ENCODE measurements at regions not wholly inside any gene's neighbourhood (a gene's known extent, or its start where the extent isn't known, plus 50 kb on each side); places are given as distances from the start of the nearest gene placed in this dataset.

- Mint-ChIP-seq H3K4me1 (peaks cover 34% of the 10 kb centered on the region), H3K36me3 (ENCODE audit: low read depth) (no peaks in the 10 kb centered on the region), H3K27me3 (ENCODE audit: low read depth, poor library complexity) (peaks cover 23% of the 10 kb centered on the region), H3K9me3 (no peaks in the 10 kb centered on the region), H3K27ac (no peak overlapping the region), H3K4me3 (no peak overlapping the region)
- TF ChIP-seq, protein P1, sequence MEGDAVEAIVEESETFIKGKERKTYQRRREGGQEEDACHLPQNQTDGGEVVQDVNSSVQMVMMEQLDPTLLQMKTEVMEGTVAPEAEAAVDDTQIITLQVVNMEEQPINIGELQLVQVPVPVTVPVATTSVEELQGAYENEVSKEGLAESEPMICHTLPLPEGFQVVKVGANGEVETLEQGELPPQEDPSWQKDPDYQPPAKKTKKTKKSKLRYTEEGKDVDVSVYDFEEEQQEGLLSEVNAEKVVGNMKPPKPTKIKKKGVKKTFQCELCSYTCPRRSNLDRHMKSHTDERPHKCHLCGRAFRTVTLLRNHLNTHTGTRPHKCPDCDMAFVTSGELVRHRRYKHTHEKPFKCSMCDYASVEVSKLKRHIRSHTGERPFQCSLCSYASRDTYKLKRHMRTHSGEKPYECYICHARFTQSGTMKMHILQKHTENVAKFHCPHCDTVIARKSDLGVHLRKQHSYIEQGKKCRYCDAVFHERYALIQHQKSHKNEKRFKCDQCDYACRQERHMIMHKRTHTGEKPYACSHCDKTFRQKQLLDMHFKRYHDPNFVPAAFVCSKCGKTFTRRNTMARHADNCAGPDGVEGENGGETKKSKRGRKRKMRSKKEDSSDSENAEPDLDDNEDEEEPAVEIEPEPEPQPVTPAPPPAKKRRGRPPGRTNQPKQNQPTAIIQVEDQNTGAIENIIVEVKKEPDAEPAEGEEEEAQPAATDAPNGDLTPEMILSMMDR (IDR thresholded peaks at IDR 0.05) = no peak
- no peak for DNase-seq
Measured at GRCh38 chr13:111902726-111903125, 164.2 kb upstream of the SOX1 start.

DNA sequence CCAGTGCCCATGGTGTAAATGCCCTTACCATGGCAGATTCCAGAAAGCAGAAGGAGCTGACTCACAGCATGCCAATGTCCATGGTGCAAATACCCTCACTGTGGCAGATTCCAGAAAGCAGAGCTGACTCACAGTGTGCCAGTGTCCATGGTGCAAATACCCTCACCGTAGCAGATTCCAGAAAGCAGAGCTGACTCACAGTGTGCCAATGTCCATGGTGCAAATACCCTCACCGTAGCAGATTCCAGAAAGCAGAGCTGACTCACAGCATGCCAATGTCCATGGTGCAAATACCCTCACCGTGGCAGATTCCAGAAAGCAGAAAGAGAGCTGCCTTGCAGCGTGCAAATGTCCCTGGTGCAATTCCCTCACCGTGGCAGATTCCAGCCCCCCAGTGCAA is 163.8 kb upstream of the SOX1 start:
- DNase-seq = no peak
- Mint-ChIP-seq H3K4me3 (no peak overlapping the region), H3K36me3 (ENCODE audit: low read depth) (no peaks in the 10 kb centered on the region), H3K27me3 (ENCODE audit: low read depth, poor library complexity) (peaks cover 24% of the 10 kb centered on the region), H3K9me3 (no peaks in the 10 kb centered on the region), H3K27ac (no peak overlapping the region), H3K4me1 (peaks cover 31% of the 10 kb centered on the region)
- TF ChIP-seq, protein P1 (IDR thresholded peaks at IDR 0.05) = no peak

DNA sequence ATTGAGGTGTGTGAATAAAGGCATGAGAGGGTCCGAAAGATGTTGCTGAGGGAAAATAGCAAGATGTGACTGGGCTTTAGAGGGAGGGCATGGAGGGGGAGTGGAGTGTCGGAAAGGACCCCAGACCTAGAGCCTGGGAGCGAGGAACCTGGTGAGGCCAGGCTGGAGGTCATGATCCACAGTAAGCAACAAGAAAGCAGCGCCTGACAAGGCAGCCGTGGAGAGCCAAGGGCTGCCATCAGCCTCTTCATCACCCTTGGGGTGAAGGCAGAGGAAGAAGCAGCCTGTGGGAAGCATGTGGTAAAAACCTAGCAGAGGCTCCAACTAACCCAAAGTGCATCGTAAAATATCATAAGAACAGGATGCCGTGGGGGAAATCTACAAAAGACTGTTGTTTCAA is 162.8 kb upstream of the SOX1 start:
- H3K36me3 Mint-ChIP-seq (ENCODE audit: low read depth) = no peaks in the 10 kb centered on the region
- H3K27me3 Mint-ChIP-seq (ENCODE audit: low read depth, poor library complexity) = peaks cover 24% of the 10 kb centered on the region
- no peak for DNase-seq
- TF ChIP-seq, protein P1 (IDR thresholded peaks at IDR 0.05) = no peak
- H3K9me3 Mint-ChIP-seq = no peaks in the 10 kb centered on the region
- no peak overlapping the region for H3K27ac Mint-ChIP-seq
- peaks cover 31% of the 10 kb centered on the region for H3K4me1 Mint-ChIP-seq
- no peak overlapping the region for H3K4me3 Mint-ChIP-seq

DNA sequence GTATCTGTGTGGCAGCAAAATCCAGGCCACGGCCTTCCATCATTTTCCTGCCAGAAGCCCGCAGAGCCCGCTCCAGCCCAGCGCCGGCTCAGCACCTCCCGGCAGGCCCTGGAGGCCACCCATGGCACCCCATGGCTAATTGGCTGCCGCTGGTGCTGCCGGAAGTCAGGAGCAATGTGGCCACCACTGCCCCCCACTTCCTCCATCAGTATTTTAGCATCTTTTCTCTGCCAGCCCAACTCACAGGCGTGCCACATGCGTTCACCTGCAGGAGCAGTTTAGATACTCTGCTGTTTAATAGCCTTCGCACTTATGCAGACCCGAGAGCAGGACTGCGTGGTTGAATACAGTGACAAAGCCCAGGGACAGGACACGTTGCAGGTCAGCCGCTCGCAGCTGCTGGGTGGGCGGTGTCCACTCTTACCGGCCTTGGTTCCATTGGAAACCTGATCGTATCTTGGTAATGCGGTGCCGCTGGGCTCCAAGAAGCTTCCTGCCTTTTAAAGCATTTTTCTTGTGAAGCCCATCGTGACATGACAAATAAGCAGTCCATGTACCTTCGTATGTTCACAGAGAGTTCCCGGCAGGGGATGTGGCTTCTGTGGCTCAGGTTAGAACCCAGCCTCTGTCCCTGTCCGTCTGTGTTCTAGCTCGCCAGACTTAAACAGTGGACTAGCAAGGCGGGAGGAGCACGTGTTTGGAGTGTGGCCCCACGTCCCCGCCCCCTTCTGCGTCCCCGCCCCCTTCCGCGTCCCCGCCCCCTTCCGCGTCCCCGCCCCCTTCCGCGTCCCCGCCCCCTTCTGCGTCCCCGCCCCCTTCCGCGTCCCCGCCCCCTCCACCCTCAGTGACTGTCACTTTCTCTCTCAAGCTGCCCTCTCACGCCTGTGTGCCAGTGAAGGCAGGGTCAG is 162.0 kb upstream of the SOX1 start:
- Mint-ChIP-seq H3K4me1 (peaks cover 27% of the 10 kb centered on the region), H3K27ac (no peak overlapping the region), H3K36me3 (ENCODE audit: low read depth) (no peaks in the 10 kb centered on the region)

DNA sequence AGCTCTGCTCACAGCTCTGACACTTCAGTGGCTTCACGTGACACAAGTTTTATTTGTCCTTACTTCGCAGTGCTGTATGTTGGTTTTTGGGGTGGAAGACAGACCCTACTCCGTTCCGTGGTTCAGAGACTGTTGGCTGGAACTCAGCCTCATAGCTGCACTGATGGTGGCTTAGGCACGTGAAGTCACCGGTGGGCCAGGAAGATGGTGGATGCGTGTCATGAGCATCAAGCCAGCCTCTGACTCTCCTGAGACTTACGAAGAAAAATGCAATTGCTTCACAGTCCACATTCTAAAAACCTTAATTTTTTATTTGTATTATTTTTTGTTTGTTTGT is 161.4 kb upstream of the SOX1 start:
- H3K4me1 Mint-ChIP-seq = peaks cover 21% of the 10 kb centered on the region
- H3K27ac Mint-ChIP-seq = no peak overlapping the region
- no peak overlapping the region for H3K4me3 Mint-ChIP-seq

More for the DNA sequence above, 162.0 kb upstream of the SOX1 start:
- Mint-ChIP-seq H3K27me3 (ENCODE audit: low read depth, poor library complexity) (peaks cover 27% of the 10 kb centered on the region), H3K4me3 (no peak overlapping the region), H3K9me3 (no peaks in the 10 kb centered on the region)
- TF ChIP-seq, protein P1 (IDR thresholded peaks at IDR 0.05) = no peak
- no peak for DNase-seq

More for the DNA sequence above, 161.4 kb upstream of the SOX1 start:
- H3K27me3 Mint-ChIP-seq (ENCODE audit: low read depth, poor library complexity) = peaks cover 28% of the 10 kb centered on the region
- DNase-seq = no peak
- H3K9me3 Mint-ChIP-seq = no peaks in the 10 kb centered on the region
- TF ChIP-seq, protein P1 (IDR thresholded peaks at IDR 0.05) = no peak
- H3K36me3 Mint-ChIP-seq (ENCODE audit: low read depth) = no peaks in the 10 kb centered on the region
